GM18861 (cell line): ENCODE measurements at regions not wholly inside any gene's neighbourhood (a gene's known extent, or its start where the extent isn't known, plus 50 kb on each side); places are given as distances from the start of the nearest gene placed in this dataset.
"Not testable (repeated sequence)": the region's sequence is repeated elsewhere in the genome, so short reads cannot be mapped to it uniquely, and the experiment has no call there.

Source experiments
- ATAC-seq: cut with Tn5 transposase; IDR thresholded peaks from one replicate; pipeline ENCODE4 v1.9.1; 2021; ENCODE audit not compliant: unreplicated experiment

DNA sequence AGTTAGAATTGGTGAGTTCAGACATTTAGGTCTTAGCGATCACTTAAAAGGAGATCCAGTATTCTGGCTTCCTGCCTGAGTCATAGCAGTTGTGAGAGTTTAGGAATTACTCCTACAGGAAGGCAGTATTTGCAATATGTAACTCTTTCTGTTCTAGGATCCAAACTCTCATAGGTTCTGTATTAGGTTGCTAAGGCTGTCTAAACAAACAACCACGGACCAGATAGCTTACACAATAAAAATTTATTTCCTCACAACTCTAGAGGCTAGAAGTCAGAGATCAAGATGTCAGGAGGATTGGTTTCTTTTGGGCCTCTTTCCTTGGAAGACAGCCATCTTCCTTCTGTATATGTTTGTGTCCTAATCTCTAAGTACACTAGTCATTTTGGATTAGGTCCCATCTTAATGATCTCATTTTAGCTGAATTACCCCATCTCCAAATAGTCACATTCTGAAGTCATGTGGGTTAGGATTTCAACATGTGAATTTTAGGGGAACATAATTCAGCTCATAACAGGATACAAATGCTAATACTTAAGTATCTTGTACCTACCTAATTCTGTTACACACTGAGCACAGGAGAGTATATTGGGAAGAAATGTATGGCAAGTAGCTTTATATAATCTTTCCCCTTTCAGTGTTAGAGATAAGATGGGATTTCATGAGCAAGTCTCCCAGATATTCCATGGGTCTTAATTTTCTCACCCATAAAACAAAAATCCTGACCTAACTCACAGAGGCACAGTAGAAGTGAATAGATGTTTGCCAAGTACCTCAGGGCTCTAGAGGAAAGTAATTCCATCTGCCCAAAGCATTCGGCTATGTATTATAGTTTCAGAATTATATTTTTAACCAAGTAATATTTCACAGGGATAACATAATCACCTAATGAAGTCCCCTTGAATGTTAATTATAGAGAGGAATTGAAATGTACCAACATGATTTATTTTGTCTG, 144.4 kb downstream of the PTBP2 start:
- no peak for ATAC-seq

DNA sequence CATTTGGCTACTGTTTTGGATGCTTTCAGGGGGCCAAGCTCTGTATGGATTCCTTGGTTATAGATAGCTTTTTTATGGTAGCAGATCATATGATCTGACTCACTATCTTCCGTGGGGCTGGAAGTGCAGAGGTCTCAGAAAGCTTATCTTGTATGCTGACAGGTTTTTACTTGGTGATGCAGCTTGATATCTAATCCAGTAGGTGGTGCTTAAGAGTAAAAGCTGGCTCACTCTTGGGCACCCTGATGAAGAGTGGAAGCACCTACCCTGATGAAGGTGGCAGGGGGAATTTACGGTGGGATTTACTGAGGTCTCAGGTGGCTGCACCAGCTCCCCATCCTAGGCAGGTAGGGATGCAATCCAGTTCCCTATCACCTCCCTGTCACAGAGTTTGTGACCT, 151.2 kb downstream of the PTBP2 start:
- ATAC-seq: no peak

DNA sequence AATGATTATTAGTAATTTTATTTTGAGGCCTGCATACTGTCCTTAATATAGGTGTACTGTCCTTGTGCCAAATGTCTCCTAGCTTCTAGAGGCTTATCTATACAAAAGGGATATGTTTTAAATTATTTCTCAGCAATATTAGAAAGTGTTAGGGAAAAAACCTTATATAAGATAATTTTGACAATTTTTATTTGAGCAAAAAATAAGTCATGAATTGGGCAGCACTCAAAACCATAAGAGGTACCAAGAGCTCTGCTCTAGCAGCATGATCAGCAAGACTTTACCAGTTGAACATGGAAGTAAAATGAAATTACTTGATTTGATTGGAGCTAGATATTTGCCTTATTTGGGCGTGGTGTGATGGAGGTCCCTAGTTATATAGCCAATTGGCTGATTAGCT, 157.1 kb downstream of the PTBP2 start:
- ATAC-seq: no peak

DNA sequence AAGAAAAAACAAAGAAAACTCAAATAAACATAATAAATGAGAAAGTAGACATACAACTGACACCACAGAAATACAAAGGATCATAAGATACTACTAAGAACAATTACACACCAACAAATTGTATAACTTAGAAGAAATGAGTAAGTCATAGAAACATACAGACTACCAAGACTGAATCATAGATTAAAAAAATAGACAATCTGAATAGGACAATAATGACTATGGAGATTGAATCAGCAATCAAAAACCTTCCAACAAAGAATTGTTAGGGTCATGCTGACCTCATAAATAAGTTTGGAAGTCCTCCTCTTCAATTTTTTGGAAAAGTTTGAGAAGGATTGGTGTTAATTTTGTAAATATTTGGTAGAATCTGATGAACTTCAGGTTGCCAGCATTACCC, 159.0 kb downstream of the PTBP2 start:
- no peak for ATAC-seq

DNA sequence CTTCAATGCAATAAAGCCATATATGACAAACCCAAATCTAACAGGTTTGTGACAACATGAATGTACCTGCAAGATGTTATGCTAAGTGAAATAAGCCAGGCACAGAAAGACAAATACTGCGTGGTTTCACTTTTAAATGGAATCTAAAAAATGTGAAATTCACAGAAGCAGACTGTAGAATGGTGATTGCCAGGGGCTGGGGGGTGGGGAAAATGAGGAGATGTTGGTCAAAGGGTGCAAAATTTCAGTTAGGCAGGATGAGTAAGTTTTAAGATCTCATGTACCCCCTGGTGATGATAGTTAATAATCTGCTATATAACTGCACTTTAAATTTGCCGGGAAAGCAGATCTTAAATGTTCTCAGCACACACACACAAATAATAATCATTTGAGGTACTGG, 160.5 kb downstream of the PTBP2 start:
- ATAC-seq: no peak

DNA sequence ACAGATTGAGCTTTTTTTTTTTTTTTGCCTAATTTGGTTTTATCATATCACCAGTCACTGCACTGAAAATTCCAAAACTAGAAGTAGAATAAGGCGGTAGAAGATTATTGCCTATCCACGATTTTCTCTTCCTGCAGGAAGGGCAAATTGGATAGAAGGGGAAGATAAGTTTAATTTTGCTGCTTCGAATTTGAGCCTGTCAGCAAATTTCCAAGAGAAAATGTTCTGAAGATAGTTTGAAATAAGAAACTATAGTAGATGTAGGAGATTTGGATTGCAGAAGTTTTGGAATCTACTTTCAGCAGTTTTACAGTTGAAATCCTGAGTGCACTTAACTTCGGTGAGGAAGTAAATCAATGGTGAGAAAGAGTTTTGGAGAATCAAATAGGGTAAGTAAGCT, 164.9 kb downstream of the PTBP2 start:
- no peak for ATAC-seq

DNA sequence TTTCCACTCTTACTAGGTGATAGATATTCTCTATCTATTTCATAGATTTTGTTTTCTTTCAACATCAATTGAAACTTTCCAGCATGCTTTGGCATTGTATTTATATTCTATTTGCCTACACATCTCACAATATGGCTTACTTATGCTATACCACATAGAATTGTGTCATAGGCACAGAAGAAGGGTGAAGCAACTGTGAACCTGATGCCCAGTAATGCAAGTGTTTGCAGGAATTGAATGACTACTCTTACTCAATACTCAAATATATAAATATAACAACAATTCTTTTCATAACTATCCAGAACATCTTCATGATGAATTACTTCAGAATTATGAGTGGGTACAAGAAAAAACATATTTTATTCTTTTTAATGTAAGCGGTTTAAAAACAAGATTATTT, 165.9 kb downstream of the PTBP2 start:
- ATAC-seq: no peak

DNA sequence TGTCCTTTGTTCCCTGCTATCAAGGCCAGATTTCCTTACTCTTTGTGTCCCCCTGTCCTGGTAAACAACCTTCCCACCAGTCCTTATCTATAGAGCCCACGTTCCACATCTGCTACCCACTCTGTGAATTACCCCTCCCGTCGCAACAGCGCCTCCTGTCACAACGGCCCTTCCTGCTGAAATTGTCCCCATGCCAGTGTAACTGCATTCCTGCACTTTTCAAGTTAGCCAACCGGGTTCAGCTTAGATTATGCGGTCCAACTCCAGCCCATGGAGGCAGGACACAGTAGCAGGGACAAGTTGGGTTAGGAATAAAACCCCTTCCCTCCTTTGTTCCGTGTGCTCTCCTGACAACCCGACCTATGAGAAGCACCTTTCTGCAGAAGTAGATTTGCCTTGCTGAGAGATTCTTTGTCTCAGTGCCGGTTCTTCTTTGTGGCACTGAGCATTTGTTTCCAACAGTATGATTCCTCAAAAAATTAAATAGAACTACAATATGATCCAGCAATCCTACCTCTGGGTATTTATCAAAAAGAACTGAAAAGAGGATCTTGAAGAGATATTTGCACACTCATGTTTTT, 180.3 kb downstream of the PTBP2 start:
- no peak for ATAC-seq

DNA sequence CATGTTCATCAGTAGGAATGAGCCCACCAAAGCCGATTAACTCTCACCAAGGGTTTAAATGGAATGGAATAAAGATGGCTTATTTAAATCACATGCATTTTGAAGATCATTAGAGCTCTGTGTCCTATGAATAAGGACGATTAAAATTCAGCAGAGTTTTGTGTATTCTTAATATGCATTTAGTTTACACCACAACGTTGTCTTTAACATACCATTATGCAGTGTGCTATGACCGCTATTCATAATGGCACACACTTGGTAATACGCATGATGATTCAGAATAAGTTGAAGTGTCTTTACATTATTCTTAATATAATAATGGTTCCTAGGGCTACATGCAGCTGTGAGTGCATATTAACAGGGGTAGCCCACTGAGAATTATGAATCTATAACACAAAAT, 190.7 kb downstream of the PTBP2 start:
- ATAC-seq: no peak

DNA sequence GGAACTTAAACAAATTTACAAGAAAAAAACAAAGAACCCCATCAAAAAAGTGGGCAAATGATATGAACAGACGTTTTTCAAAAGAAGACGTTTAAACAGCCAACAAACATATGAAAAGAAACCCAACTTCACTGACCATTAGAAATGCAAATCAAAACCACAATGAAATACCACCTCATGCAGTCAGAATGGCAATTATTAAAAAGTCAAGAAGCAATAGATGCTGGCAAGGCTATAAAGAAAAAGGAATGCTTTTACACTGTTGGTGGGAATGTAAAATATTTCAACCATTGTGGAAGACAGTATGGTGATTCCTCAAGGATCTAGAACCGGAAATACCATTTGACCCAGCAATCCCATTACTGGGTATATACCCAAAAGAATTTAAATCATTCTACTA, 194.1 kb downstream of the PTBP2 start:
- not testable (repeated sequence) for ATAC-seq

DNA sequence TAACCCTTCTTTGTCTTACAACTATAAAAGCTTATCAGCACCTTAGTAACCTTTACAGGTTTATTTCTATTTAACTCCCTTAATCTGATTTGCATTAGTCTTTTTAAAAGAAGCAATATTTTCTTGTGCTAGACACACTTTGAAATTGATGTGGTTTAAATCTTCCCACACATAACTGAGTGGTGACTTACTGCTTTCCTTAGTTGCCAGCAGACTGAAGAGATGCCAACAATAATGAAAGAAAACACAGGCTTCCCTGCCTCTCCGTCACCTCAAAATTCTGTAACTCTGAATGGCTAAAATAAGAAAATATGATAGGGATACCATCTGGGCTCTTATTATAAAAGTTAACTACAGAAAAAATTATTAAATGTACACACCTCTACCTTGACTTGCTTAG, 196.8 kb downstream of the PTBP2 start:
- no peak for ATAC-seq

DNA sequence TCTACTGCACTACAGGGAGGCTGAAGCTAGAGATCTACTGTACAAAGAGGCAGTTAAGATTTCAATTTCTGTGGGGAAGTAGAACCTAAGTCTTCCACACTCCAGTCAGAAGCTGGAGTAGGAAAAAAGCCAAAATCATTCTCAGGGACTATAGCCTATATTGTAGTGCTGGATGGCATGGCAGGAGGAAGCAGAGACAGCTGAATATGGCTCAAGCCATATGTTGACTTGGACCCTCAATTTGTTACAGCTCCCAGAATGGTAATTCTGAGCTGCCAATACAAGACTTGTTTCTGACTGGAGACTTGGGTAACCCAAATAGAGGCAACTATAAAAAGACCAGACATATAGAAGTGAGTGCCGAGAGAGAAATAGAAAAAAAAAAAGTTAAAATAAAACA, 200.6 kb downstream of the PTBP2 start:
- no peak for ATAC-seq

DNA sequence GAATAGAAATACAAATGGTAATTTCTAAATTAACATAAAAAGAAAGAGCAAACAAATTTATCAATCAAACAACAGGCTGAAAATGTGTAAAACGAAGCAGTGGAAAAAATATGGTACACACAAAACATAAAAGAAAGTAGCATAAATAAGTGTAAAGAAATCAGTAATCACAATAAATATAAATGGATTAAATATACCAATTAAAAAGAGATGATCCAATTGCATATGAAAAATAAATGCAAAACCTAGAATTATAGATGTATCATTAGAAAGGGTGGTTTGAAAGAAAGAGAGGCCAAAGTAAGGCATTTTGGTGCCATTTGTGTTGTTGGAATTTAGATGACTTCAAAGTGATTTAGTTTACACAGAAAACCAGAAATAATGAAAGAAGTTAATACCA, 202.2 kb downstream of the PTBP2 start:
- no peak for ATAC-seq

DNA sequence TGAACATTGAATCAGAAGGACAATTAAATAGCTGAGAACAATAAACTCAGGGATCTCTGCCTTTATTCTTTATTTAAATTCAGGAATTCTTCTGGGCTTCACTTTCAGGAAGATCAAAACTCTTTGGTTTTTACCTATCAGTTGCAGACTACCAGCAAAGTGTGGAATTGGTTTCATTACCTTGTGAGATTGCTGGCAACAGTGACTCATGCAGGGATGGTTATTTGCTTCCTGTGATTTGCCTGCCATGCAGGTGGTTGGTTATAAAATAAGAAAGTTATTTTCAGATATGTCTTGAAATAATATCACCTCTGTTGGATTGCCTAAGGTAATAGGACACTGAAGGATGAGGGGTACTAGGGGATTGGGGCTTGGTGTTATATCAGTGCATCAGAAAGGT, 204.6 kb downstream of the PTBP2 start:
- ATAC-seq: no peak

DNA sequence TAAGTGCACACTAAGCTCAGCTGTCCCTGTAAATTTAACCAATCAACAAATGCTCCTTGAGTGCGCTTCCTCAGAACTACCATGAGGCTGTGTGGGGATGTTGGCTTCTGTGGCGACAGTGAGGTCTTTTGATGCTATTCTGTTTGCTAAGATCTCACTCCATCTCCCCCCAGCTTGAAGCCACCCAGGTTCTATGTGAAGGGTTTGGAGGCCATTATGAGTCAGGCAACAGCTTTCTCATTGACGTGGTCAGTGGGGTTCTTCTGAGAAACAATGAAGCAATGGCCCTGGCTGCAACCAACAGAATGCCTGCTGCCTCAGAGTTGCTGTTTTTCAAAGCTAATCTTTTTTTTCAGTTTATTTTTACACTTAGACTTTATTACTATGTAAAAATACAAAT, 205.5 kb downstream of the PTBP2 start:
- ATAC-seq: no peak

DNA sequence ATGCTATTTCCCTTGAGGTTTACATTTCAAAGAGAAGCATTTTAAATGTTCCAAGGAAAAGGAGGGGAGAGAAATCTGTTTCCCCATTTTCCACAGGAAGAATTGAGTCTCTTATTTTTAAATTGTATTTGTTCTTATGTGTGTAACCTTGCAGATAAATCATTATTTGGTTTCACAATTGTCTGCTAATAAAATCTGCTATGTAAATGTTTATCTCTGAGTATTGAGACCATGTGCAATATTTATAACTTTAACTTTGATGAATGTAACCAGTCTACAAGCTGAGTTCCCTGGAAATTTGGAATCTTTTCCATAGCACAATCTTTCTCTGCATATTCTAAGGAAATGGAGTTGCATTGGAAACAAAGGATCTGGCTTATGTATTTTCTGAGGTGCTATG, 209.6 kb downstream of the PTBP2 start:
- no peak for ATAC-seq

DNA sequence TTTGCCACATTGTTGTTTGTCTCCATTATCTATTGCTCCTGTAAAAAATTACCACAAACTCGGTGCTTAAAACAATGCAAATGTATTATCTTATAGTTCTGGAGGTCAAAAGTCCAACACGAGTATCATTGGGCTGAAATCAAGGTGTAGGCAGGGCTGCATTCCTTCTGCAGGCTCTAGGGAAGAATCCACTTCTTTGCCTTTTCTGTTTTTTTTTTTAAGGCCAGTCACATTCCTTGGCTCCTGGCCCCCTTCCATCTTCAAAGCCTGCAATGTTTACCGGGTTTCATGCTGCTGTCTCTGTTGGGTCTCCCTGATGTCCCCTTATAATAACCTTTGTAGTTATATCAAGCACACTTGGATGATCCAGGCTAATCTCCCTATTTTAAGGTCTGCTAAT, 212.7 kb downstream of the PTBP2 start:
- no peak for ATAC-seq

DNA sequence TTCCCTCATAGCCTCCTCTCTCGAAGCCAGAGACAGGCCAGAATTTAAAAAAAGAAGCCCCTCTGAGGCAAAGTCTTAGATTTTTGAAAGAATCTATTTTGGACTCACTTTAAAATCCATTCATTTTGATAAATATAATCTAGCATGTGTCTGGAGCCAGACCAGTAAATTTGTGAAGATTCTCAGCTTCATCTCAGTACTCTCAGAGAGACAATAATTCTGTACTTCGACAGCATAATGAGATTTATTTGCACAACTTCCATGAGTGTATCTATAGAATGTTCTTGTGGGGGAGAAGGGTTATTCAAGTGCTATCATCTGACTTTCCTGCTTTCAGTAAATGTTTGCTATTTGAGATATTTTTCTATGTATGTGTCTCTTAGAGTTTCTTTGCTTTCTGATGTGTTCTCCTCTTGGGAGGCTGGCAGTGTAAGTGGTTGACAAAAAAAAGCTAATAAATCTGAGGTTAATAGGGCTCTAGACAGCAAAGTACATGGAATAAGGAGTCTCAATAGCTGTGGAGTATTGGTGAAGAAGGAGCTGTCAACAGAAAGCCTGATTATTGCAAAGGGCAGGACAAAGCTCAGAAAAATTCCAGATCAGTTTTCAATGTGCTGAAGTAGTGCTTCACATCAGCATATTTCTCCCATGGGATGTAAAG, 223.0 kb downstream of the PTBP2 start:
- ATAC-seq: no peak

DNA sequence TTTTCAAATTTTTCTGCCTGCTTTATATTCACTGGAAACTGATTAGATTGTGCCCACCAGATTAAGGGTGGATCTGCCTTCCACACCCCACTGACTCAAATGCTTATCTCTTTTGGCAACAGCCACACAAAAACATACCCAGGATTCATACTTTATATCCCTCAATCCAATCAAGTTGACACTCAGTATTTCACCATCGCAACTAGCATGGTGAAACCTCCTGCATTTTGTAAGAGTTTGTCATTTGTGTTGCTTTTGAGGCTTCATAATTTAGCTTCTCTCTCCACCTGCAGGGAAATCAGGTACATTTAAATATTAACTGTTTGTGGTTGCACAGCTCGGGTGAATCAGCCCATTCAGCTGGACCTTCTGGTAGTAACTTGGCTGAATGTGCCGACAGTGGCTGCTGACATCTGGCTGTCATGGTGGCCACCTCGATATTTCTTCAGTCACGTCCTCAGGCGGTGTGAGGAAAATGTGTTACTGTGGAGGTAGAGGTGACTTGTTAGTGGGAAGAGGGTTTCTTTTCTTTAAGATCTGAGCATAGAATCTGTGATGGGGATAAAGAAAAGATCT, 224.0 kb downstream of the PTBP2 start:
- no peak for ATAC-seq

DNA sequence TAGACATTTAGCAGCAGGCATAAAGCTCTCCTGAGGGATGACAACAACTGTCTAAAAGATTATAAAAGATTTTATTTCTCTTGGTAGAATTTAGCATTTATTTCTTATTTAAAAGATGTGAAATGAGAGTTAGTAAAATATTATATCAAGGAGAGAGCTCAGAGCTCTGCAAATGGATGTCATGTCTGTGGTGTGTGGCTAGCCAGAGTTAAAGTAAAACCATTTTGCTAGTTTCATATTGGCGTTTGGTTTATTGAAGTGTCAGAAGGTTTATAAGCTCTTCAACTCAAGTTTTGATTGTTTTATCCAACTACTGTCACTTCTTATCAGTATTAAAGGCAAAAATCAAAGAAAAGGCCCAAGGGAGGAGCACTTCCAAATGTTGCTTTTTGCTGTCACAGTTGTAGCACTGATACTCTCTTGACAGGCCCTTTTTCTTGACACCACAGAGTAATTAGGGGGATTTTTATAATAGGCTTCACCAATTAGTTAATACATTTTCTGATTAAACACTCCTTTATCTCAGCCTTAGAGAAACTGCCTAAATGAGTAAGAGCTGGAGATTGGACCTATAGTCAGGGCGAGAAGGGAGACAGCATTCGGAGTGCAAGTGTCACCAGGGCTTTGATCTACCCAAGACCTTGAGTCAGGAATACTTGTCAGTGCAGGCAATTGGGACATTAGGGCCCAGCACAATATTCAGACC, 233.9 kb downstream of the PTBP2 start:
- ATAC-seq: peak; percentile 59

DNA sequence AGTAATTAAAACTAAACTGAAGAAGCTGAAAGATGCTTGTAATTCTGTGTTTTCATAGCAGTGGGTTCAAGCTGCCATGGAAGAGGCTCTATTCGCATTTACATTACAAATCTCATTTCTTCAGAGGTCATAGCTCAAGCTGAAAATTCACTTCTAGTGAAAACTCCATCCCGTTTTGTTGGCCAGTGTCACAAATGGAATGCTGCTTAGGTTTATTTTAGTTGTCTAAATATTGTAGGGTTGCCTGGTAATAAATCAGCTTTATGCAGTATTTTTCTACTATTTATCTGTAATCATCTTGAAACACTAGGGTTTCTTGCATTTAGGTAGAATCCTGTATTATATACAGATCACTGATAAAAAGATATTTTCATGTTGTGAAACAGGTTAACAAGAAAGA, 240.6 kb downstream of the PTBP2 start:
- no peak for ATAC-seq
